GM21447 (cell line): ENCODE measurements at regions not wholly inside any gene's neighbourhood (a gene's known extent, or its start where the extent isn't known, plus 50 kb on each side); places are given as distances from the start of the nearest gene placed in this dataset.
"Not testable (repeated sequence)": the region's sequence is repeated elsewhere in the genome, so short reads cannot be mapped to it uniquely, and the experiment has no call there.

Experiments
- ATAC-seq: cut with Tn5 transposase; IDR thresholded peaks from one replicate; pipeline ENCODE4 v1.9.1; 2021; ENCODE audit not compliant: unreplicated experiment

- no peak for ATAC-seq
Observed at GRCh38 chr7:112937651-112938415, 147.6 kb upstream of the TMEM168 start.

GRCh38 chr7:112933598-112933997, 143.4 kb upstream of the TMEM168 start:
- ATAC-seq = no peak

DNA sequence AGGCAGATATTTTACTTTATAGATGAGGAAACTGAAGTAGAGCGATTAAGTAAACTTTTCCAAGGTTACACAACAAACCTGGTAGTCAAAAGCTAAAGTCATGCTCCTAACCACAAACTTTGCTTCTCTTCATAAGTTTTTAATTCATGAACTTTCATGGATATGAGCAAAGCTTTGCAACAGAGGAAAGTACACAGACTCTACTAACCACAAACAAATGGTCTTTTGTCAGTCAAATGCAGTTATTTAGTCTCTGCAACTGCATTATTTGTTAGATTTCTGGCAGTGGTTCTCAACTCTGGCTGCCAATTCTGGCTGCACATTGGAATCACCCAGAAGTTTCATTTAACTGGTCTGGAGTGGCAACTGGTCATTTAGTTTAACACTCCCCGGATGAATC, 140.6 kb upstream of the TMEM168 start:
- ATAC-seq = no peak

GRCh38 chr7:112929421-112929820, 139.2 kb upstream of the TMEM168 start:
- ATAC-seq = no peak

DNA sequence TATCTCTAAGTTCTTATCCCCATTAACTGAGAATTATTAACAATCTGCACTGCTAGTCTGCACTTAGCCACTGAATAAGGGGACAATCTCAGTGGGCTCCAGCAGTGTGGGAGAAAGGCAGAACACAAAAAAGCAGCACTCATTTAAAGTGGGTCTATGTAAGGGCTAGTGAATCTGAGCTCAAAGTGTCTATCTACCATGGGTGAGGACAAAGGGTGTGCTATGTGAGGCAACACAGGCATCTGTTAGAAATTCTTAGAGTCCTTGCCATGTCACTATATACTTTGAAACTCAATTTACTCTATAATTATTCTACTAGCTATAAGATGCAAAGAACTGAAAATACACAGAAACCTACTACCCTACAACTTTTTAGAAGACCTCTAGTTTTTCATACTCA, 135.8 kb upstream of the TMEM168 start:
- no peak for ATAC-seq

- not testable (repeated sequence) for ATAC-seq
Observed at GRCh38 chr7:112922546-112922945, 132.4 kb upstream of the TMEM168 start.

DNA sequence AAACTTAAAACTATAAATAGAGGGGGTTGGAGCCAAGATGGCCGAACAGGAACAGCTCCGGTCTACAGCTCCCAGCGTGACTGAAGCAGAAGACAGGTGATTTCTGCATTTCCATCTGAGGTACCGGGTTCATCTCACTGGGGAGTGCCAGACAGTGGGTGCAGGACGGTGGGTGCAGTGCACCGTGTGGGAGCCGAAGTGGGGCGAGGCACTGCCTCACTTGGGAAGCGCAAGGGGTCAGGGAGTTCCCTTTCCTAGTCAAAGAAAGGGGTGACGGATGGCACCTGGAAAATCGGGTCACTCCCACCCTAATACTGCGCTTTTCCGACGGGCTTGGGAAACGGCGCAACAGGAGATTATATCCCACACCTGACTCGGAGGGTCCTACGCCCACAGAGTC, 126.2 kb upstream of the TMEM168 start:
- ATAC-seq = not testable (repeated sequence)

- no peak for ATAC-seq
Observed at GRCh38 chr7:112908086-112908485, 117.9 kb upstream of the TMEM168 start.

DNA sequence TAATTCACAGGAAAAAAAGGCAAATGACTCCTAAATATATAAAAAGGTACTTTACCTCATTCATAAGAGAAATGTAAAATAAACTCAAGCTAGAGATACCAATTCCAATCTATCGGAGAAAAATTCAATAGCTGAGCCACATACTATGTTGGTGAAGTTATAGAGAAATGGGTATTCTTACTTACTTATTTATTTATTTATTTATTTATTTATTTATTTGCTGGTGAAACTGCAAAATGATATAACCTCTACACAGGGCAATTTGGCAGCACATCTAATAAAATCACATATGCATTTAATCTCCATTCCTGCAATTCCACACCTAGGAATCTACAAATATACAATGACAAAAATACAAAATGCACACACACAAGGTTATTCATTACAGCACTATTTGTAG, 117.5 kb upstream of the TMEM168 start:
- no peak for ATAC-seq

GRCh38 chr7:112905950-112906349, 115.8 kb upstream of the TMEM168 start:
- no peak for ATAC-seq

- no peak for ATAC-seq
Observed at GRCh38 chr7:112905413-112905812, 115.2 kb upstream of the TMEM168 start.

DNA sequence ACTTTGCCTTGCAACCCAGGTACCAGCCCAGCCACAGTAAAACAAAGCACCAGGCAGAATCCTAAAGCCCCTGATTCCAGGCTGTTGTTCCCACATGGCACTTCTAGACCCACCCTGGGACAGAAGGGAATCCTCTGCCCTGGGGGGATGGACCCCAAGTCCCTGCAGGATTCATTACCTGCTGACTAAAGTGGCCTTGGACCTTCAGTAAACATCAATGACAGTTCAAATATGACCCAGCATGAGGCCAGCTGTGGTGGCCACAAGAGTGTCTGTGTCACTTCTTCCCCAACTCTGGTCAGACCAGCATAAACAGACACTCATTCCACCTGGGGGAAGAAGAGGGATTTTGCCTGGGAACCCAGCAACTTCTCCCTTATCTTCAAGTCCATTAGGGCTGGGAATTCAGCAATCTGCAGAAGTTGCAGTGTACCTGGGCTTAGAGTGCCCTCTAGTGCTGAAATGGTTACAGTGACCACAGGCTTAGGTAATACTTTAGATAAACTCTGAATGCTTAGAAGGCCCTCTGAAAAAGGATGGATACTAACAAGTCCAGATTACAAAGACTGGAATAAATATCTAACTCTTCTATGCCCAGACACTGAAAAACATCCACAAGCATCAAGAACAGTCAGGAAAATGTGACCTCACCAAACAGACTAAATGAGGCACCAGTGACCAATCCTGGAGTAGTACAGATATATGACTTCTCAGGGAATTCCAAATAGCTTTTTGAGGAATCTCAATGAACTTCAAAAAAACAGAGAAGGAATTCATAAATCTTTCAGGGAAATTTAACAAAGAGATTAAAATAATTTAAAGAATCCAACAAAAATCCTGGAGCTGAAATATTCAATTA, 108.5 kb upstream of the TMEM168 start:
- peak; percentile 86 for ATAC-seq

DNA sequence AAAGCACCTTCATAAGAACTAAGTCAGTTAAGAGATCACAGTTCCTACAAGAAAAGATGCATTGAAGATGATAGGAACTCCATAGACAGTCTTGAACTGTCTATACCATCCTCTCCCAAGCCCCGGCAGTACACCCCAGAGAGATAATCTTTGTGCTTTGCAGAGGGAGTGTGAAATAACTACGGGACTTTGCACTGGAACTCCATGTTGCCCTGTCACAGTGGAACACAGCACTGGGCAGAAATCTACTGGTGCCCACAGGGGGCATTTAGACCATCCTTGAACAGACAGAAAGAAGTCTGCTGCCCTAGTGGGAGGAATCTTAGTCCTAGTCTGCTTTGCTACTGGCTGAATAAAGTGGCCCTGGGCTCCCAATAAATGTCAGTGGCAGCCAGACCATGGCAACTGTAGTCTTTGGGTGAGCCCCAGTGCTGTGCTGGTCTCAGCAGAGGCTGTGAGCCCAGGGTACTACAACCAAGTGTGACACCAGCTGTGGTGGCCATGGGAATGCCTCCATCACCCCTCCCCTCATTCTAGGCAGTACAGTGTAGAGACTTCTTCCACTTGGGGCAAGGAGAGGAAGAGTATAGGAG, 107.7 kb upstream of the TMEM168 start:
- peak; percentile 17 for ATAC-seq

DNA sequence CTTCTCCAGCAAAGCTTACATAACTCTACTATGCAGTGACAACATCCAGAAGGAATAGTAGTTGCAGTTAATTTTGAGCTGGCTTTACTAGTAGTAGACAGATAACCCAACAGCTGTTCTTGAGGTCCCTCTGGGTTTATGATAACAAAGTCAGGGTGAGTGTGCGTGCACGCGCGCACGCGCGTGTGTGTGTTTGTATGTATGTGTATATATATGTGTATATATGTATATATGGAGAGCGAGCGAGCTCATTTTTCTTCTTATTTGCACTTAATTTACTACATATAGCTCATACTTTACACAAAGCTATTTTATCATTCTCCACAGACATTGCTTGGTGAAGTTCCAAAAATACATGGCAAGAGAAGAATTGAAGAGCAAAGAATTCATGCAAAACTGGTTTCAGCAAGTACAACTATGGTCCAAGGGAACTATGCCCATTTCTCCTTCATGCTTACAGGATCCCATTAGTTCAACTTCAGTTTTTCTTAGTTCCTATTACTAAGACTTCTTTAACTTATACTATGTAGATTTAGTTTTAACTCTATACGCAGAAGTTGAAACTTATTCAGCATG, 105.9 kb upstream of the TMEM168 start:
- no peak for ATAC-seq

GRCh38 chr7:112892263-112892662, 102.1 kb upstream of the TMEM168 start:
- ATAC-seq = no peak

GRCh38 chr7:112891698-112892097, 101.5 kb upstream of the TMEM168 start:
- no peak for ATAC-seq

GRCh38 chr7:112889834-112890438, 99.7 kb upstream of the TMEM168 start:
- no peak for ATAC-seq

GRCh38 chr7:112889268-112889667, 99.1 kb upstream of the TMEM168 start:
- no peak for ATAC-seq

- ATAC-seq = no peak
Observed at GRCh38 chr7:112888781-112889180, 98.6 kb upstream of the TMEM168 start.

DNA sequence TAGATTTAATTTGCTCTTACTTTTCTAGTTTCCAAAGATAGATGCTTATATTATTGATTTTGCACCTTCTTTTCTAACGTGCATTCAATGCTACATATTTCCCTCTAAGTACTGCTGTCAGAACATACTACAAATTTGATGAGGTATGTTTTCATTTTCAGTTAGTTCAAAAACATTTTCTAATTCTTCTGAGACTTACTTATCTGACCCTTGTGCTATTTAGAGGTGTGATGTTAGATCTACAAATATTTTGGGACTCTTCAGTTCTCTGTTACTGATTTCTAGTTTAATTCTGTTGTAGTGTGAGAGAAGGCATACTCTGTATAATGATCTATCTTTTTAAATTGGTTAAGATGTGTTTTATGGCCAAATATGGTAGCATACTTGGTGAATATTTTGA, 97.8 kb upstream of the TMEM168 start:
- ATAC-seq = no peak

- no peak for ATAC-seq
Observed at GRCh38 chr7:112887337-112887736, 97.1 kb upstream of the TMEM168 start.
